ENCODE measurements at regions not wholly inside any gene's neighbourhood (a gene's known extent, or its start where the extent isn't known, plus 50 kb on each side); places are given as distances from the start of the nearest gene placed in this dataset.

DNA sequence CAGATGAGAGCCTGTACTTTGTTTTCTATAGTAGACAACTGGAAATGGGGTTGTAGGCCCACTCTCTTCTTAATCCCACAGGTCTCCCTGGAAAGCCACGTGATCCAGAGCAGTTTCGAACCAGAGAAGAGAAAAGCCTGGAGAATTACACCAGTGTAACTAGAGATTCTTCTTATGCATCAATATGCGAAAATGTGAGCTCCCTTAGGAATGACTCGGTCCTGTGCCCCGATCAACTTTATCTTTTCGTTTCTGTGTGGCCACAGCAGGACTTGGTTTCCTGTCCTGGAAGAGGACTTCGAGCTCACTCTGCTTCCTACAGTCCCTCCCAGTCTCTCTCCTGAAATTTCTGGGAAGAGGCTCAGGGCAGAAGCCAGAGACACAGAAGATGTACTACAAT lies 73.8 kb upstream of the TPM1 start:
- DNase-seq, result no peak

DNA sequence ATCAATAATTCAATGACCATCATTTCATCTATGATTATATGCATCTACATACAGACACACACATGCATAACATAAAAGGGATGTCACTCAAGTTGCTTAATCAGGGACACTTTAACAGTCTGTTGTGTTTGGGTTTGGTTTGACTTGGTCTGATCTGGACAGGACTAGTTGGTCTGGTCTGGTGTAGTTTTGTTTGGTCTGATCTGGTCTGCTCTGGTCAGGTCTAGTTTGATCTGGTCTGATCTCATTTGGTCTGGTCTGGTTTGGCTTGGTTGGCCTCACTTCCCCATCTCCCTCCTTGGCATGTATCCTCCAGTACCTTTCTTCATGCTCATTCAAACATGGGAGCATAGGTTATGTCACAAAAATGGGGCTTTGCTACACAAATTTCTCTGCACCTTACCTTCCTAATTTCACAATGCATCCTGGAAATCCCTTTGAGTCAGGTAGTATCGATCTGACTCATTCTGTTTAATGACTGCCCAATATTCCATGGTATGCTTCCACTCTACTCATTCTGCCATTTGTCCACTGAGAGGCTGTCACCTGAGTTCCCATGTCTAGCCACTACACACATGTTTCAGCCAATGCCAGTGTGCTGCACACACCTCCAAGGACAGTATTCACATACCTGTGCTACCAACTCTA lies 73.0 kb upstream of the TPM1 start:
- no peak for DNase-seq

DNA sequence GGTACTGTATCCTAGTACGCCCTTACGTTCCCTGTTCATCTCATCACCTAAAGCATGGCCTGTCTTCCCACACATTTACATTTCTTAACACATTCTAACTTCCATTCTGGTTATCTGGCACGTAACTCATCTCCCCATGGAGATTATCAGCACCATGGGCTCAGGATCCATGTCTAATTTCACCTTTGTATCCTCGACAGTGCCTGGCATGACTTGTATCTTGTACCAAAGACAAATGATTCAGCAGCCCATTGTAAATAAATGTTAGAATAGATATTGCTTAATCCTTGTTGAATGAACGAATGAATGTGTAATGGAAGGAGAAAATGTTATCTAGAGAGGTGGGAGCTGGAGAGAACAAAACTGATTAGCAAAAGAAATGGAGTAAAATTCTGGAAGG lies 69.7 kb upstream of the TPM1 start:
- DNase-seq, result no peak

DNA sequence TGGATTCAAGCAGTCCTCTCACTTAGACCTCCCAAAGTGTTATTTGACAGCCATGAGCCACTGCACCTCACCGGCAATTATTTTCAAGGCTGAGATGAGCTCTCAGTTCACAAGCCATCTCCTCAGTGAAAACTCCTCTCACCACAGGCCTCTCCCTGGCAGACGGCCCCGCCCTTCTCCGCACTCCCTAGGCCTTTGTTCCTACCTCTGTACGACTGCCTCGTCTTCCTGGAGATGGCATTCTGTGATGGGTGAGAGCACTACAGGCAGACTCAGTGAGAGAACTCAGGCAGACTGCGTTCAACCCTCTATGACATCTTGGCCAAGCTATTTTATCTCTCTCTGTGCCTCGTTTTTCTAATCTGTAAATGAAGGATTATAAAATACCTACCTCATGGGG lies 67.0 kb upstream of the TPM1 start:
- no peak for DNase-seq

DNA sequence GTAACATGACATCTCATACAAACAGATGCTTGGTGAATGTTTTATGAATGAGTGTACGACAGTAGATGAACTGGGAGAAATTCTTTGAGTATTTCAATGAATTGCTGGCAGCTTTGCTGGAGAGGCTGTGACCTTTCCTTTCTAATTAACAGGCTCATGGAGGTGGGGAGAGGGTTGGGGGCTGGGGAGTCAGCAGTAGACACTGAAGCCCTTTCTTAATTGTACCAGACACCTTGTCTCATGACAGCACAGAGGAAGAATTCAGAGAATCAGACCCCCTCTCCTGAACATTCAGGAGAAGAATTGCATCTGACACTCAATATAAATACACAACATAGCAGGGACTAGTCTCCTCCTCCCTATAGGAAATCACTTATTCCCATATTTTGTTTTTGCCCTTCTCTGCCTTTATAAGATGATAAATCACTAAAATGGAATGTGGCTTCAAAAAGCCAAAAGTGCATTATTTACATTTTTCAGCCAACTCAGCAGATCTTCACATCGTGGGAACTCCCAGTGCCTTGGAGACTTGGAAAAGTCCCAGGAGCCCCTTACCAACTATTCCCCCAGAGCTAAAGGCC lies 66.2 kb upstream of the TPM1 start:
- DNase-seq, result no peak

DNA sequence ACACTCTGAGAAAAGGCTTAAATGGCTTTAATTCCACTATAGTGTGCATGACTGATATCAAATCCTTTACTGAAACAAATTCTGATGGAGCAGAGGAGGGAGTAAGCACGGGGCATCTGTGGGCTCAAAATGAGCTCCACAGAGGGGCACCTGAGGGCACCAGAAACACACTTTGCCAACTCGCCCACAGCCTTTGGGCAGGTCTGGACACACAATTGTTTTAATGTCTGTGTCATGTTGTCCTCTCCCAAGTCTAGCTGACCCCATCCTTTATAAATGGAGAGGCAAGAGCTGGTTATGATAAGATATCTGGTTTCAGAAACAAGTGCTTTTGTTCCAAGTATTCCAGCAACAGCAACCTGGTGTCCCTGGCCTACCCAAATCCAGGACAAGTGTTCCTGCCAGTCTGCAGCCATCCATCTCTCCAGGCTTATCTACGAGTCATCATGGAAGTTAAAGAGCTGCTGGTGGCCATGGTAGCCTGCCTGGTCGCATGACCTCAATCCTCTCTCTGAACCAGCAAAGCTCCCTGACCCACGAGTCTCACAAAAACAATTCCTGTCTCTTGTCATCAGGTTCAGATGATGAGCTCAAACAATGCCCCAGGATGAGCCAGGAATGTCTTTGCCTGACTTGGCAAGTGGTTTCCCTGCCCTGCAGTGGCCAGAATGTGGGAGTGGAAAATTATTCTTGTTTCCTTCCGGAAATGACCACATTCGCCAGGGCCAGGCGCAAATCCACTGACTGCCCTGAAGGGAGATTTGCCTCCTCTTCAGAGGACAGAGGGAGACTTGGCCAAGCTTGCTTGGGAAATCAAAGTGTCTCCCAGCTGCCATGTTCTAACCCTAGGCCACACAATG lies 64.4 kb upstream of the TPM1 start:
- DNase-seq, result no peak

DNA sequence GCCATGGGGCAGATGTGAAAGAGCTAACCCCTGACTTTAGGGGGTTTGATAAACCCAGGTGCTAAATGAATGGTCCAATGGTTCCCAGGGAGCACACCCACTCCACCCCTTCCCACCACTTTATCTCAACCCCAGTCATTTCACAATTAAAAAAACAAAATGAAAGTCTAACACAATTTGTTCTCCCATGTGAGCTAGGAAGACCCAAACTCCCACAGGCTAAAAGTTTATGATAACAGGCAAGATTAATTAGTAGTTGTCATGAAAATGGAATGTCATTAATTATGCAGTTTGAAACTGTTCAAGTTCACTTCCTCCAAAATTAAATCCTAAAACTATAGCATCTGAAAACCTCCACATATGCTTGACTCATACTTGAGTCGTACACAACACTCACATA lies 63.3 kb upstream of the TPM1 start:
- DNase-seq, result no peak

DNA sequence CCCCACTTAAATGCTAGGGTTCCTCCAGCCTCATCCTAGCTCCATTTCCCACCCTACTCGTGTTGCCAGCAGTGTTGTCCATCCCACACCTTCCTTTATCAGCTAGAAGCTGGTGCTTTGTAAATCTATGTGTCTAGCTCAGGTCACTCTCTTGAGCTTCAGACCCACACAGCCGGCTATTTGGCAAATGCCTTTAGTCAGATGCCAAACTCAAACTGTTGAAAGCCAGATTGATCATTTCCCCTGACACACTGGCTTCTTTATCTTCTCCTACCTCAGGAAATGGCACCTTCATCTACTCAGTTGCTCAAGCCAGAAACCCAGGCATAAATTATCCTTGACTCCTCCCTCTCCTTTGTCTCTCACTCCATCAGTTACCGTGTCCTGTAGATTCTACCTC lies 61.5 kb upstream of the TPM1 start:
- DNase-seq, result no peak

DNA sequence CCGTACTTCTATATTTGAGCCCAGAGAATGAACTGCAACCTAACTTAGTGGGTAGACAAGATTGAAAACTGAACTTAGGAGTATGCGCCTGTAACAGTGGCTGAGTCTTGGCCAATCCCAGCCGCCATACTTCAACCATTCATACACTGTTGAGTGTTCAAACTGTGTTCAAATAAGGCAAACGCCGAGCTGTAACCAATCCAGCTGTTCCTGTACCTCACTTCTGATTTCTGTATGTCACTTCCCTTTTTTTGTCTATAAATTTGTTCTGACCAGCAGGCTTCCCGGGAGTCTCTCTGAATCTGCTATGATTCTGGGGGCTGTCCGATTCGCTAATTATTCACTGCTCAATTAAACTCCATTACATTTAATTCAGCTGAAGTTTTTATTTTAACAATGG lies 58.6 kb upstream of the TPM1 start:
- peak; percentile 12 for DNase-seq

DNA sequence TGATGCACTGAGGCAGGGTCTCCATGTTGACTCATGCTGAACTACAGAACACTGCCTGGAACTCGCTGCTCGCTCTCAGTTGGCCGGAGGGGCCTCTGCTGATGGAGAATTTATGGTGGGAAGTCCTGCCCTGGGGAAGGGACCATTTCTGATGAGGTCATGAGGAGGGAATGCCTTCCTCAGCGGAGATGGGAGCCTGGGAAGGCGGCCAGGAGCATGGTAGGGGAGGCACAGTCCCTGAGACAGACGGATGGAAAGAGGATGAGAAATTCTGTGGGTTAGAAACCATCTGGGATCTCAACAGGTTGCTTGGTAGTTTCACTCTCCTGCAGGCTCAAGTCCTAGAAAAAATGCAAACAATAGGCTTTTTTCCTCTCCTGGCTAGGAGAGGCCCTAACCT lies 56.8 kb upstream of the TPM1 start:
- no peak for DNase-seq

DNA sequence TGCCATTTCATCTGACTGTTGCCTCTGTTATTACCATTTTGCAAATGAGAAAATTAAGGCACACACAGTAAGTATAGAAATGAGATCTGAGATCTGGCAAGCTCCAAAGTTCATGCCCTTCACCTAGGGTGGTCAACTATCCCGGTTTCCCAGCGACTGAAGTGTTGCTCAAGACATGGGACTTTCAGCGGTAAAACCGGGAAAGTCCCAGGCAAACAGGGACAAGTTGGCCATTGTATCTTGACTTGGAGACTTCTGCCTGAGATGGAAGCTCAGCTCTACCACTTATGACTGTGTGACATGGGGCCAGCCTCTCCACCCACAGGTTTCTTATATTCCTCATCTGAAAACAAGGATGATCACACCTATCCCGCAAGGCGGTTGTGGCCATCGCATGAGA lies 55.6 kb upstream of the TPM1 start:
- no peak for DNase-seq

DNA sequence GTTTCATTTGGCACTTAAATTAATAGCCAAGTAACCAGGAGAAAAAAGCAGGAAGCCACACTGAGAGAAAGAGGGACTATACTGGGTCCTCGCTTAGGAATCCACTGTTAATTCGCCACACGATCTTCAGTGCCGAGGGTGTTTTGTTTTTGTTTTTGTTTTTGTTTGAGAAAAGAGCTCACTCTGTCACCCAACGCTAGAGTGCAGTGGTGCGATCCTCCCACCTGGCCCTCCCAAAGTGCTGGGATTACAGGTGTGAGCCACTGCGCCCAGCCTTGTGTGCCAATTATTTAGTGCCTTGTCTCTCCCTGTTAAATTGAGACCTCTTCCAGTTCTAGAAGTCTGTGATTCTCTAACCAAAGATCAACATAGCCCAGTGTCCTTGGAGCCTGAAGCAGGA lies 53.8 kb upstream of the TPM1 start:
- DNase-seq, result no peak

DNA sequence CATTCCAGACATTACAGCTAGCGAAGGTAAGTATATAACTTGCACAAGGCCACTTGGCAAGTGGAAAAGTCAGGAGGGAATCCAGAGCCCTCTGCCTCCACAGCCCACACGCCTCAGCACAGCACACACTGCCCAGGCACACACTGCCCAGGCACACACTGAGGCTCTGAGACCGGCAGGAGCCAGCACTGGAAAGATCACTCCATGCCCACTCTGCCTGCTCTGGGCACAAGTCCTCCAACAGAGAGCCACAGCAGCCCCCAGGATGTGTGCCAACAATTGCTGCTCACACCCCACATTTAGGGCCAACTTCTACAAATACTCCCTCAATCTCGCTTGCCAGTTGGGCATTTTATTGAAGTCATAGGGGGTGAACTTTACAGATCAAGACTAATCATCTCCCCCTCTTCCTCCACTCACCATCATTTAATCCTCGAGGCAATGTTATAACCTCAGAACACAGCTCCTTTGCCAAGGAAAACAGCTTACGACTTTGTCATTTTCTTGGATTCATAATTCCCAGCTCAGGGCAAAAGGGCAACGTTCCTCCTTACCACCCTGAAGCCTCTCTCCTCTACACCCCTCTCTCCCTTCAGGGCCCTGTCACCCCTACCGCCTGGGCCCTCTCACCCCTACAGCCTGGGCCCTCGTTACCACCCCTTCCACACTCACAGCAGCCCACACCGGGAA lies 53.0 kb upstream of the TPM1 start:
- DNase-seq, result no peak

DNA sequence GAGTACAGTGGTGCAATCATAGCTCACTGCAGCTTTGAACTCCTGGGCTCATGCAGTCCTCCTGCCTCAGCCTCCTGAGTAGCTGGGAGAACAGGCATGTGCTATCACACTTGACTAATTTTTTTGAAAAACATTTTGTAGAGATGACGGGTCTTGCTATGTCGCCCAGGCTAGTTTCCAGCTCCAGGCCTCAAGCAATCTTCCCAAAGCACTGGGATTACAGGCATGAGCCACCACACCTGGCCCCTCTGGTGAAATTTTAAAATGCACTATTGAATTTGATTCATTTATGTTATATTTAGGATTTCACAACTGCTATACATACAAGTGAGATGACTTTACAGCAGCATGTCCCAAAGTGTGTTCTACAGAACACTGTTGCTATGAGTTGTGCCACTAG lies 50.8 kb upstream of the TPM1 start:
- DNase-seq, result no peak

DNA sequence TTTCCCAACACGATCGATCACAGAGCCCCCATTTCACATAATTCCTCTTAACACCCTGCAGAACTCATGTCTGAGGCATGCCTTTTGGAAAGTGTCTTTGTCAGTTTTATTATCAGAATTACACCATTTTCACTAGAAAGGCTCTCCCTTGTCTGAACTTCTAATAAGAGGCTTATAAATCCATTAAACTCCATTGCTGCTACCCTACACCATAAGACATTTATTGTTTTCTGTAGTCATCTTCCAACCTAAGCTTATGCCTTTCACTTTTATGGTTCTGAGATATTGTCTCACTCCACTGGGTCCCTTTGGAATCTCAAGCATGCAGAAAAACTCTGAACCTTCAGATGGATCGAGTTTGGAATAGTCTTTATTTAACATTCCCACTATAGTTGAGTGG lies 50.2 kb upstream of the TPM1 start:
- DNase-seq, result no peak
